ENCODE measurements at regions not wholly inside any gene's neighbourhood (a gene's known extent, or its start where the extent isn't known, plus 50 kb on each side); places are given as distances from the start of the nearest gene placed in this dataset.
"Not testable (repeated sequence)": the region's sequence is repeated elsewhere in the genome, so short reads cannot be mapped to it uniquely, and the experiment has no call there.

DNA sequence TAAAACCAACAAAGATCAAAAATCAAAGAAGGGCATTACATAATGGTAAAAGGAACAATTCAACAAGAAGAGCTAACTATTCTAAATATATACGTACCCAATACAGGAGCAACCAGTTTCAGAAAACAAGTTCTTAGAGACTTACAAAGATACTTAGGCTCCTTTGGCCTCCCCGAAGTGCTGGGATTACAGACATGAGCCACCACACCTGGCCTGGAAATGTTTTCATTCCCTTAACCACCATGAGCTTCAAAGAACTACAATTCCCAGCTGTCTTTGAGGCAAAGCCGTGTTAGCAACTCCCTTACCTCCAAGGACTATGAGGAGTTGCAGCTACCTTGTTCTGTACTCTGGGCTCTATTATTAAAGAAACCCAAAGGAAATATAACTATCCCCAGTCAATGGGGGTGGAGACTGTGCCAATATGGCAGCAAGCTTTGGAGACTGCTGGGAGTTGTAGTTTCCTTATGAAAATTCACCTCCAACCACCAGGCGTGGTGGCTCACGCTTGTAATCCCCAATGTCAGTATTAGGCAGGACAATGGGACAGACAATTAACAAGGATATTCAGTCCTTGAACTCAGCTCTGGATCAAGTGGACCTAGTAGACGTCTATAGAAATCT is 893.9 kb downstream of the SLC6A15 start:
- not testable (repeated sequence) for DNase-seq

DNA sequence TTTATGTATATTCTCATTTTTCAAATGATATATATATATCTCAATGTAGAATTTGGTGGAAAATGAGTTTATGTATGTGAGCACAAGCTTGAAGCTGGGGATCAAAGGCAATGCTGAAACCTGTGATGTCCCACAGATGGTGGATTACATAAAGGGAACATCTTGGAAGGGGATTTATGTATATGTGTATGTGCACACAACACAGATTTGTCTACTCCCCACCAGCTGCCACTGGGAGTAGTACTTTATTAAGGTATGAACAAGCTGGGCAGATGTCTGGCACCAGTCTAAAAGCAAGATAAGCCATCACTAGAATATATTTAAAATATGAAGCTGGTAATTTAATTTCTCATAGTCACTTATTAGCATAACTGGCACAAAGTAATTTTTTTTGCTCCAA is 895.6 kb downstream of the SLC6A15 start:
- DNase-seq: no peak

DNA sequence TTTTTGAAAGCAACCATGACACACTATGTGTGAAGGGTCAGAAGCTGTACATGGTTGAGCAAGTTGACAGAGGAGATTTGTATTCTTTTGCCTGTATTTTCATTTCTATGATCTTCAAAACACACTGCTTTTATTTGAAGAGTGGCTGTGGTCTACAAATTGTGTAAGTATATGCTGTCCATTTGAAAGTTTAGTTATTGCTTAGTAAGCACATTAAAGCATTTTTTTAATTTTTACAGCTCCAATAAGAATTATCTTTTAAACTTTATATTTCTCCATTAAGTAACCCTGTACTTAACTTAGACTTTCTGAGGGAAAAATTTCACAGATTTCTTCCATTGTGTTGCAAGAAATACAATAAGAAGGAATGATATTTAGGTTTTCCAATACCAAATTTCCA is 915.2 kb downstream of the SLC6A15 start:
- DNase-seq: no peak

DNA sequence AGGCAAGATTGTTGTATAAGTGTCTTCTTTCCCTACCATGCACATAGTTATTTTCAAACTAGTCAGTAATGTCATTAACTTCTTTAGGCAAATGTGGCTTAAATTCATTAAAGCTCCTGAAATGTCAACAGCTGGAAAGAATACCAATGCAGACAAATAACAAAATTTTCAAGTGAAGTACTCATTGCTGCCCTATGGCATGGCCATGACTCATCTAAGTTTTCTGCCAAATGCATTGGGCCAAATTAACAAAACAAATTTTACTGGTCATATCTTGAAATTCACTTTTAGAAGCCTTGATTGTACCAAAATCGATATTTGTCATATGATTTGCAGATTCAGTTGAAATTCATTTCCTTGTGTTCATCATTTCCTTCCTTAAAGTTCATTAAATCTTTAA is 915.9 kb downstream of the SLC6A15 start:
- no peak for DNase-seq

DNA sequence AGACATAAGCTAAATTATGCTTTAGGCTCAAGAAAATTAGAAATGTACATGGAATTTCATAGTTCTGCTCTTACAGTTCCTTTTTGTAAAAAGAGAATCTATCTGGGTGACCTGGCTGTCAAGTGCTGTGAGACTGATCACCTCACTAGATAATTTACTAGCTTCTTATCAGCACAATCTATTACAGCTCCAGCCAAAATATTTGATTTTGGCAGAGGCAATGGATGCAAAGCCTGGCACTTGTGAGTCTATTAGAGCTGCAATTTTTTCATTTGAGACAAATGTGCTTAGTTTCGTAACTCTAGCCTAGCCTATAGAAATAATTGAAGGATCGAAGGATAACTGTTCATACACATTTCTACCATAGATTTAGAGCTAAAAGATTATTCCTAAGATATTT is 927.5 kb downstream of the SLC6A15 start:
- no peak for DNase-seq

DNA sequence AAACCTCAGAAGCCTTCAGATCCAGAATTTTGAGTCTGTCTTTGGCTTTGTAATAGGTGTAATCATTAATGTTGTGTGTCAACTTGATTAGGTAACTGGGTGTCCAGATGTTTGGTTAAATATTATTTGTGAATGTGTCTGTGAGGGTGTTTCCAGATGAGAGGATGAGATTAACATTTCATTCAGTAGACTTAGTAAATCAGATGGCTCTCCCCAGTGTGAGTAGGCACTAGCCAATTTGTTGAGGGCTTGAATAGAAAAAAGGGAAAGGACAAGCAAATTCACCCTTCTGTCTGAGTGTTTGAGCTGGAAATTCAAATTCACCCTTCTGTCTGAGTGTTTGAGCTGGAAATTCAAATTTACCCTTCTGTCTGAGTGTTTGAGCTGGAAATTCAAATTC is 932.2 kb downstream of the SLC6A15 start:
- no peak for DNase-seq

DNA sequence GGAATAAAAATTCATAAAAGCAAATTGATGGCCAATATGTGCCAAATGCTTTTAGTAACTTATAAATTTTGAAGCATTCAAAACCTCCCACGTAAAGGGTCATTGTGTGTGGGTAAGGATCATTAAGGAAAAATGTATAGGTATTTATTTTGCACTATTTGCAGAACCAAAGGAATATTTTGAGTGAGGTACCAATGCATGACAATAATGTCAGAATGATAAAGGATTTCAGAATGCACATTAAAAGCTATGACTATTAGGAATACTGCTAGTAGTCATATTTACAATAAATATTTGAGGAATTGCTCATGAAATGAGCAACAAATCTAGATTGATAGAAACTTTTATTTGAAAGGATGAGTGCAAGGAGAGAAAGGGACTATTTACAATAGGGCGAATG is 932.8 kb downstream of the SLC6A15 start:
- no peak for DNase-seq

DNA sequence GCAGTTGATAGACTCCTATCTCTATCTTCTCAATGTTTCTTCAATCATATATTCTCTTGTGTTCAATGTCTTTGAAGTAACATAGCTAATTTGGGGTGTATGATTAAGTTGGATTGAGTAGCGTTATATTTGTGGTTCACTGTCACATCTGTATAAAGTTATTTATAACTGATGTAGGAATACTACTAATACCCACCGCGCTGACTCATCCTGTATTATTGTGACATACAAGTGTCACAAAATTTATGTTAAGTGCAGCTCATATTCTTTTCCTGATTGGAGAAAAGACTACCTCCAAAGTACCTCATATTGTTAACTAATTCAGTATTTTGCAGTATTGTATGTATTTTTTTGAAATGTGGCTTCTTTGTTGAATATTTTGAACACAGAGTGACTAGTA is 940.8 kb downstream of the SLC6A15 start:
- DNase-seq: no peak

DNA sequence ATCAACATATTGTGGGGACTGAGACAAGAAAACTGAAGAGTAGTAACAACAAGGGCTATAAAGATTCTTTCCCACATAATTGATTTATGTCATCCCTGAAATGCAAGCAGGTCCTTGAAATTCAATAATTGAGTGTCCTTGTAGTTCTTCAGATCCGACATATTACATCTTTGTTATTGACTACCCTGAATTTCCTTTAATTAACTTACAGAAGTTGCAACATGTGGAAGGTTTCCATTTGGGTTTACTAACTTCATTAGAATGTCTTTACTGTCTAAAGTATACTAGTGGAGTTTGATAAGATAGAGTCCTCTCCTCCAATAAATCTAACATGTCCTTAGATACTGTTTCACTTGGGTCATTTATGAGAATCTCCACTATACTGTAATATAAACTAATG is 951.8 kb downstream of the SLC6A15 start:
- no peak for DNase-seq

DNA sequence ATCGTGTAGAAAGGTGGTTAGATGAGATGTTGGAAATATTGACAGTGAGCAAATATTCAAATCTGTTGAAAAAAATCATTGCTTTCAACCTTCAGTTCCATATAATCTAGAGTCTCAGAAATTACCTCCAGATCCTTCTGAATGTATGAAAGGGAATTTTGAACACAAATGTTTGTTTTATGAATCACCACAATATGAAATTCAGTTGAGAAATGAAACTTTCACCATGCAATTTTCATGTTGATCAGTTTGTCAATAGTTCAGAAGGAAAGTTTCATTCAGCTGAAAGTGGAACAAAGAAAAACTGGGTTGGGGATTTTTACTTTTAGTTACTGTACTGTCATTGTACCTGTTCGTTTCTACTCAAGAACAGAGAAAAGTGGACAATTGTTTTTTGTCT is 953.6 kb downstream of the SLC6A15 start:
- DNase-seq: no peak

DNA sequence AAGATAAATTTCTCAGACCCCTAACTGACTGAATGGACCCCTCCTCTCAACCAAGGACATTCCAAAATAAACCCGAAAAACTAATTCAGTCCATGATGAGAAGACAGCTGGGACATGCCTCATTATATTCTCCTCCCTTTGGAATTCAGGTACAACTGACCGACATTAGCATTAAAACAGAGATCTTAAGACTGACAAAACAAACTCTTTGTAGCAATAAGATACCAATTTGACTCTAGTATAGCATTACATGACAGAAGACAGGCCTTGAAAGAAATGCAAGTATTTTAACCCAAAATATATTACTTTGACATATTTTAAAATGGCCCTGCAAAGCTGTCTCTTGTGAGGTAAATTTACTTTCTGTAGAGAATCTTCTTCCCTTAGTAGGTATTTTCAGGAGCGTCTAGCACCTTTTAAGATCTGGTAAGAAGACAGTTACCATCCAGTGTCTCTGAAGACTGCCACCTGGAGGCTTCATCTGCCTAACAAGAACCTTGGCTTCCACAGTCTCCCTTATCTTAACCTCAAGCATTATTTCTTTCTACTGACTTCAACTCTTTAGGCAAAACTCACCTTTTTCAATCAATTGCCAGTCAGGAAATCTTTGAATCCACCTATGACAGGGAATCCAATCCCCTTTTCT is 957.5 kb downstream of the SLC6A15 start:
- no peak for DNase-seq

DNA sequence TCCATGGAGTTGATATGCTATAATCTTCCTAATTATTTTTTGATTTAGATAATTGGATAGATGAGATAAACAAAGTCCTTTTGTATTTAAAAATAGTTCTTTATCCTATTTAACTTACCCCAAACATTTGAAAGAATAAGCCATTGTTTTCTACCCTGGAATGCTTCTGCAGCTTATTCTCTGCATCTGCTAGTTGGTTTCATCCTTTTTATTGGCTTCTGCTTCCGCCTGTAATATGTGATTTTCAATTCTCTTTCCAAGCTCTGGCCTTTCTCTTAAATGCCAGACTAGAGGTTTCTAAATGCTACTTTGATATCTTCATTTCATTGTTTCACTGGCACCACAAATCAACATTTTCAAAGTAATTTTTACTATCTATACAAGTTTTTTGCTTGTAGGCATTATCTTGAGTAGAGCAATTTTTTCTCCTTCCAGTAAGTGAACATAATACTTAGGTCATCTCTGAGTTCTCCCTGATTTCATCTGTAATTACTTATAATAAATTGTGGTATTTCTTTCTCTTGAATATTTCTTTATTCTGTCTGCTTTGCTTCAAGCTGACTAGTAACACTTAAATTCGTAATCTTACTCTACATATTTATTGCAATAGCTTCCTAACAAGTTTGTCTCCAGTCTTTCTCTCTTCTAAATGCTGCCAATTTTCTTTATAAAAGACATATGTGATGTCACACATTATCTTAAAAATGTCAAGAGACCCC is 958.4 kb downstream of the SLC6A15 start:
- DNase-seq: no peak

DNA sequence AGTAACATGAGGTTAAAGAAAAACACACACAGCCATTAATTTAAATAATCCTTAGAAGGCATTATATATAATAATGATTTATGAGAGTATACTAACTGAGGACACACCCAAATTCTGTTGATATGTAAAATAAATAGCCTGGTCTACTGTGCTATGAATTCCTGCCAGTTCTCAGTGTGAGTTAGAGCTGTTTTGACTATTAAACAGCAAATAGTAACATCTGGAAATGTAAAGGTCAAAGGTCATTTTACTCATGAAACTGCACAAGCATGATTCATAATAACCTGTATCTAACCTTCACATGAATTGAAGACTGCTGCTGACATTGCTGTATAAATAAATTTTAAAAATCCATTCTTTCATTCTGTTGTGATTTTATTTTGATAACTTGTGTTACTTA is 966.7 kb downstream of the SLC6A15 start:
- DNase-seq: no peak

DNA sequence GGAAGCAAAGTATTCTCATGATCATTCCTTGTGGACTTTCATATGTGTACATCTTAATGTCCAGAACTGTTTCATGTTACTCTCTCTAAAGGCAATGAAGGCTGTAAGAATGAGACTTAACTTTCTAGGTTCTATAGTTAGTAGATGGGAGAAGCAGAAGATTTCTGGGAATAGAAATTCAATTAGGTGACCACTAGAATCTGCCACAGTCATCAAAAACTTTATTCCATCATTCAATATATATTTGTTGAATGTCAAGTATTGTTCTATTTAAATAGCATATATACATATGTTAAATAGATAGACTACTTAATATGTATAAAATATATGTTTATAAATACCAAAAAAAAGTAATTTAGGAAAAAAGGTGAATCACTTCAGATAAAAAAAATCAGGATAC is 972.9 kb downstream of the SLC6A15 start:
- DNase-seq: no peak

DNA sequence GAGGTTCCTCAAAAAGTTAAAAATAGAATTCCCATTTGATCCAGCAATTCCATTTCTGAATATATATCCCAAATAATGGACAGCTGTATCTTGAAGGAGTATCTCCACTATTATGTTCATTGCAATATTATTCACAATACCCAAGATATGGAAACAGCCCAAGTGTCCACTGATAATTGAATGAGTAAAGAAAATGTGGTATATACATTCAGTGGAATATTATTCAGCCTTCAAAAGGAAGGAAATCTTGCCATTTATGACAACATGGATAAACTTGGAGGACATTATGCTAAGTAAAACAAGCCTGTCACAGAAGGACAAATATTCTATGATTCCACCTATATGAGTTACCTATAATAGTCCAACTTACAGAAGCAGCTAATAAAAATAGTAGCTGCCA is 979.0 kb downstream of the SLC6A15 start:
- DNase-seq: no peak

DNA sequence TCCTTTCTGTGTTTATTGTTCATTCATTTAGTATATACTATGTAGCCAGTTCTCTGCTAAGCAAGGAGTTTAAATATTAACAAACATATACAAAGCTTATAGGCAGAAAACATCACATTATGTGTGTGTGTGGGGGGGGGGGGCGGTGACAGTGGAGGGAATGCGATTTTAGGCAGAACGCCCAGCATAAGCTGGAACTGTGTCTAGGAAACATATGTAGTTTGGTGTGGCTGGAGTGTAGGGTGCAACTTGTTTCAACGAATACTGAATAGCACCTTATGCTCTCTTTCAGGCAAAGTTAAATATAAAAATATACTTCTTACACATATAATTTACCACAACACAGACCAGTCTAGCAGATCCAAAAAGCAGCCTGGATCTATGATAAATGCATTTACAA is 980.6 kb downstream of the SLC6A15 start:
- no peak for DNase-seq

DNA sequence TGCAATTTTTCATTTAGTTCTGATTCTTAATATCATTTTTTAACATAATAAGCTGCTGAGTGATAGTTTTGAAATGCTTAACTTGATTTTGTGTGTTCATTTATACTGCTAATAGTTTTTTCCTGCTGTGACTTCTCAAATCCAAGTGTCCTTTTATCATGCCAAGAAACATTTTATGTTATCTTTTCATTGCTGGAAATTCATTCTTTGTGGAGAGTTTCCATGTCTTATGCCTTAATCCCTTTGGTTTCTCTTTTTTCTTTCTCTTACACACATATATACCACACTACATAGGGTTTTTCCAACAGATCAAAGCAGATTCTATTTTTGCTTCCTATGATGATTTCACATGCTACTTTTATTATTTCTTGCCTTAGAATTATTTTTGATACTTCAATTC is 981.1 kb downstream of the SLC6A15 start:
- DNase-seq: no peak

DNA sequence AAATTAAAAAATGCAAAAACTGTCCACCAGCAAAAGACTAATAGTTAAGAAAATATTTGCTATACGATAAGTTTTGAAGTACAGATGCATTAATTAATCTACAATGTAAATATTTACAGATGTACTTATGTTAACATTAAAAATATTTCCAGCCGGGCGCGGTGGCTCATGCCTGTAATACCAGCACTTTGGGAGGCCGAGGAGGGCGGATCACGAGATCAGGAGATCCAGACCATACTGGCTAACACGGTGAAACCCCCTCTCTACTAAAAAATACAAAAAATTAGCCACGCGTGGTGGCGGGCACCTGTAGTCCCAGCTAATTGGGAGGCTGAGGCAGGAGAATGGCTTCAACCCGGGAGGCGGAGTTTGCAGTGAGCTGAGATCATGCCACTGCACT is 982.8 kb downstream of the SLC6A15 start:
- DNase-seq: not testable (repeated sequence)

DNA sequence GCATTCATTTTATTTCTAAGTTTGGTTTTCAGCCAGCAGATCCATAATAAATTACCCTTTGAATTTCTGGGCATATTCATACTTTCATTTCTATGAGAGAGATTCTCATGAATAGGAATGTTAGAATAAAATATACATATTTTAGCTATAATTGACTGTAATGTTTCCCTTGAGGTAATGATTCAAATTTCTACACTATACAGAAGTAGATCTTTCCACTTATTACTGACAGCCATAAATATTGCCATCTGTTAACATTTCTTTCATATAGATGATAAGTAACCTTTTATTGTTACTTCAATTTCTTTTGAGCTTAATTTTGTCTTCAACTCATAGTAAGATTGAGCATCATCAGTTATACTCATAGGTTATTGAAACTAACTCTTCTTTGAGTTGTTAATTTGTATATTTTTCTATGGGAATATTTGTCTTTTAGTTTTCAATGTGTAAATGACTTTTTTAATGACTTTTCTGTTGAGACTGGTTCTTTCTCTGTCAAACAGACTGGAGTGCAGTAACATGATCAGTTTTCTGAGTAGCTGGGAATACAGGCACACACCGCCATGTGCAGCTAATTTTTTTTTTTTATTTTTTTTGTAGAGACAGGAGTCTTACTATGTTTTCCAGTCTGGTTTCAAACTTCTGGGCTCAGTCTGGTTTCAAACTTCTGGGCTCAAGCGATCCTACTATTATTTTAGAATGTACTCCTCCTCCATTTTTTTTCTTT is 991.6 kb downstream of the SLC6A15 start:
- DNase-seq: no peak

DNA sequence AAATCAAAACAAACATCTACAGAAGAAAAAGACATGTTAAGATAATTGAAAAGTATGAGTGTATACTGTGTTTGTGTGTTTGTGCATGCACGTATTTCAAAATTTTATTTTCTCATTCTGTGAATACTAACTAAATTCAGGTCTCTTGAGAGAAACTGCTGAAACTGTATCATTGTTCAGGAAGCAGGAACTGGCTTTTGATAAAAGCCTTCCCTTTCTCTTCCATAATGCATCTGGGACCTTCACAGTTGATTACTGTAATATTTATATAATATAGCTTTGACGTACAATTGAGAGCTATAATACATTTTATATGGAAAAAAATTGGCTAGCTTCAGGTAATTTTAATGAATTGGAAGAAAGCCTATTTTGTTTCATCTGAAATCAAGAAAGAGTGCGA is 993.5 kb downstream of the SLC6A15 start:
- DNase-seq: no peak

DNA sequence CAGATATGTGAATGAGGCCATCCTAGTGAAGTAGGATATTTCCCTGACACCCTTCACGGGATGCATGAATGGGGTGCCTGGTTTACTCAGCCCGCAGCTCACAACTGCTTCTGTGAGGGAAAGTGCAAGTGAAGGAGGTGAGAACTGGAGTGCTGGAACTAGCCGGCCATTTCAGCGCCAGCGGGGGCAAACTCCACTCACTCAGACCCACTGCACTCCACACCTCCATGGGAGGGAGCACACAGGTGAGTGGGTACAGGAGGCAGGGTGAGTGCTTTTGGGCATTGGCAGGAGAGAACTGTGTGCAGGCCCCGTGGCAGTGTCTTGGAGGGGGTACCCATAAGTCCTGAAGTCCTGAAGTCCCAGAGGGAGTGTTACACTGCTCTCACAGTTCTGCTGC is 1008.4 kb downstream of the SLC6A15 start:
- DNase-seq: no peak

DNA sequence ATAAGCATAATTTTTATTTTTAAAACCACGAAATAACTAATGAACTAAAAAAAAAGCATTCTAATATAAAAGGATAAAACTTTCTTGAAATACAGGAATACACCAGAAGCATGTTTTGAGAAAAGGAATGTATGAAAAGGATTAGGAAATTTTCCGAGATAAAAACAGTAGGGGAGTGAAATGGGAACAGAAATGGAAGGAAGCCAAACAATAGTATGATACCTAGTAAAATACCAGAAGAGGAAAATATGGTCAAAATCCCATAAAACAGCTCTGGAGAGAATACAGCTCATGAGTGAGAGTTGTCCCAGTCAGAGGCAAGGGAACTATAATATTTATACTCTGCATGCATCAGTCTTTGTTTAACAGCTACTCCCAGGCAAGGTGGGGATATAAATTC is 1016.2 kb downstream of the SLC6A15 start:
- no peak for DNase-seq

DNA sequence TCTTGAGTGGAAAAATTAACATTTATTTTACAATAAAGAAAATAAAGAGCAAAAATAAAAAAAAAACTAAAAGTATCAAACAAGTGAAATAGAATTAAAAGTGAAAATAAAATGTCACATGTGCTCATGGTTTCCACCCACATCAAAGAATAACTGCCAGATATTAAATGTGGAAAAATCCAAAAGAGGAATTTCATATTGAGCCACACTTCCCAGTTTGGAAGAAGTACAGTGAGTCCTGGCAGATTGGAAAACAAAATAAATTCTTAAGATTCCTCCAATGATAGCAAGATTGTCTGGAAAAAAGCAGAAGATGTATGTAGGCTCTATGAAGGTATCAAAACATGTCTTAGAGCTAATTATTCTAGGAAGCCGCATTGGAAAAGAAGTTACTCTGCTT is 1019.5 kb downstream of the SLC6A15 start:
- no peak for DNase-seq

DNA sequence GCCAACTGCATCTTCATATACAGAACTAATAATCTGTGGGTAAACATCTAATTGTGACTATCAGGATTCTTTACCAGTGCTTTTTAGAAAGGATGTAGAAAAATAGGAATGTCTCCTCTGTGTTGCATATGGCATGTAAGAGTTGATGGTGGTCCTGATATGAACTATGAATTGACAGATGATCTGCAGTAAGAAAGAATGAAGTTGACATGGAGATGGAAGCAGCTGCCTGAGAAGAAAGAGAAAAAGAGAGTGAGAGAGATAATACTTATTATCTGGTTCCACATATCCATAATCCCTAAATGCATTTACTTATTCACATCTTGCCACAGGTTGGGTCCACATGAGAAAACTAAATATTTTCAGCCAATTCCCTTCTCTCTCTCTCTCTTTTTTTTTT is 1022.9 kb downstream of the SLC6A15 start:
- no peak for DNase-seq

Measured in activated CD4-positive, alpha-beta T cell treated with anti-CD3 and anti-CD28 coated beads, Interleukin-2, amount 50 U/mL, for 48 hours (primary cell).